GM12872 (cell line): ENCODE measurements at regions not wholly inside any gene's neighbourhood (a gene's known extent, or its start where the extent isn't known, plus 50 kb on each side); places are given as distances from the start of the nearest gene placed in this dataset.

Experiments
- CTCF ChIP-seq: IDR thresholded peaks from 3 replicates; pipeline ENCODE4 v1.5.1; 2011; ENCODE audit warnings: low read depth, mild to moderate bottlenecking, low read length, moderate library complexity; ENCODE audit not compliant: insufficient read depth

GRCh38 chr11:8754241-8754640, 71.6 kb downstream of the RPL27A start:
- TF ChIP-seq CTCF, result no peak

- TF ChIP-seq CTCF, result no peak
Measured at GRCh38 chr11:8756201-8756600, 73.6 kb downstream of the RPL27A start.

GRCh38 chr11:8757047-8757446, 74.5 kb downstream of the RPL27A start:
- no peak for TF ChIP-seq CTCF

GRCh38 chr11:8757533-8757932, 74.9 kb downstream of the RPL27A start:
- no peak for TF ChIP-seq CTCF

- no peak for TF ChIP-seq CTCF
Measured at GRCh38 chr11:8758619-8759169, 76.1 kb downstream of the RPL27A start.

- no peak for TF ChIP-seq CTCF
Measured at GRCh38 chr11:8759634-8760033, 77.0 kb downstream of the RPL27A start.

- TF ChIP-seq CTCF, result no peak
Measured at GRCh38 chr11:8760896-8761295, 78.3 kb downstream of the RPL27A start.
